ENCODE measurements at regions not wholly inside any gene's neighbourhood (a gene's known extent, or its start where the extent isn't known, plus 50 kb on each side); places are given as distances from the start of the nearest gene placed in this dataset.
A peak's percentile ranks its signal among the peaks of the same experiment; 100 is the strongest.
"Not testable (repeated sequence)": the region's sequence is repeated elsewhere in the genome, so short reads cannot be mapped to it uniquely, and the experiment has no call there.

- Mint-ChIP-seq H3K36me3 (peaks cover 0 to 4% (median 0%) of the 10 kb centered on the region in 3 donors), H3K27ac (no peak overlapping the region), H3K4me3 (no peak overlapping the region), H3K4me1 (no peaks in the 10 kb centered on the region), H3K27me3 (no peaks in the 10 kb centered on the region), H3K9me3 (peaks cover 5 to 55% (median 9%) of the 10 kb centered on the region in 9 donors)
- DNase-seq (no peak), ATAC-seq (no peak)
- POLR2A ChIA-PET, result no interaction called here
These were observed 393.5 kb downstream of the SATB2 start for GRCh38 chr2:199064201-199064600.

GRCh38 chr2:199057936-199058335 is 399.8 kb downstream of the SATB2 start:
- H3K27ac Mint-ChIP-seq, result no peak overlapping the region
- H3K4me1 Mint-ChIP-seq, result no peaks in the 10 kb centered on the region
- ATAC-seq, result no peak
- H3K36me3 Mint-ChIP-seq, result peaks cover 0 to 4% (median 0%) of the 10 kb centered on the region in 3 donors
- POLR2A ChIA-PET, result no interaction called here
- no peaks in the 10 kb centered on the region for H3K27me3 Mint-ChIP-seq
- peaks cover 3 to 47% (median 9%) of the 10 kb centered on the region in 9 donors for H3K9me3 Mint-ChIP-seq
- H3K4me3 Mint-ChIP-seq, result no peak overlapping the region
- DNase-seq, result no peak

- POLR2A ChIA-PET, result no interaction called here
- ATAC-seq, result no peak
- no peak overlapping the region for H3K4me3 Mint-ChIP-seq
- H3K27ac Mint-ChIP-seq, result no peak overlapping the region
- DNase-seq, result no peak
- H3K27me3 Mint-ChIP-seq, result no peaks in the 10 kb centered on the region
- H3K4me1 Mint-ChIP-seq, result no peaks in the 10 kb centered on the region
- no peaks in the 10 kb centered on the region for H3K36me3 Mint-ChIP-seq
- peaks cover 0 to 27% (median 4%) of the 10 kb centered on the region in 9 donors for H3K9me3 Mint-ChIP-seq
These were observed 402.4 kb downstream of the SATB2 start for GRCh38 chr2:199055336-199055735.

GRCh38 chr2:199042660-199043379 is 414.9 kb downstream of the SATB2 start:
- peaks cover 0 to 3% (median 0%) of the 10 kb centered on the region in 9 donors for H3K9me3 Mint-ChIP-seq
- H3K27ac Mint-ChIP-seq, result no peak overlapping the region
- no peaks in the 10 kb centered on the region for H3K36me3 Mint-ChIP-seq
- POLR2A ChIA-PET, result no interaction called here
- ATAC-seq (no peak), DNase-seq (no peak)
- H3K4me3 Mint-ChIP-seq, result no peak overlapping the region
- H3K4me1 Mint-ChIP-seq, result no peaks in the 10 kb centered on the region
- no peaks in the 10 kb centered on the region for H3K27me3 Mint-ChIP-seq

GRCh38 chr2:199040522-199040921 is 417.2 kb downstream of the SATB2 start:
- H3K9me3 Mint-ChIP-seq, result peaks cover 0 to 12% (median 0%) of the 10 kb centered on the region in 9 donors

GRCh38 chr2:199033761-199034160 is 424.0 kb downstream of the SATB2 start:
- ATAC-seq, H3K4me3 Mint-ChIP-seq, H3K27ac Mint-ChIP-seq, H3K27me3 Mint-ChIP-seq, H3K36me3 Mint-ChIP-seq, DNase-seq, H3K4me1 Mint-ChIP-seq, POLR2A ChIA-PET: not testable (repeated sequence)
- peaks cover 0 to 25% (median 9%) of the 10 kb centered on the region in 9 donors for H3K9me3 Mint-ChIP-seq

More at GRCh38 chr2:199040522-199040921, 417.2 kb downstream of the SATB2 start:
- Mint-ChIP-seq H3K4me1 (no peaks in the 10 kb centered on the region), H3K27ac (no peak overlapping the region), H3K27me3 (no peaks in the 10 kb centered on the region), H3K36me3 (no peaks in the 10 kb centered on the region), H3K4me3 (no peak overlapping the region)
- no peak for DNase-seq
- ATAC-seq, result no peak
- POLR2A ChIA-PET, result no interaction called here

GRCh38 chr2:199025146-199025545 is 432.6 kb downstream of the SATB2 start:
- no peaks in the 10 kb centered on the region for H3K36me3 Mint-ChIP-seq
- H3K27ac Mint-ChIP-seq, result no peak overlapping the region
- no peak for DNase-seq
- H3K27me3 Mint-ChIP-seq, result peaks cover 0 to 3% (median 0%) of the 10 kb centered on the region in 5 donors
- POLR2A ChIA-PET, result interaction anchor here (0.6 kb wide), 1 partner anchor 741 kb away, joined by 3 read pairs; no protein-coding TSS in a partner anchor
- H3K9me3 Mint-ChIP-seq, result peaks cover 0 to 7% (median 0%) of the 10 kb centered on the region in 9 donors
- no peak for ATAC-seq
- no peaks in the 10 kb centered on the region for H3K4me1 Mint-ChIP-seq
- H3K4me3 Mint-ChIP-seq, result no peak overlapping the region

- Mint-ChIP-seq H3K4me3 (no peak overlapping the region), H3K36me3 (no peaks in the 10 kb centered on the region), H3K27ac (no peak overlapping the region), H3K9me3 (peaks cover 0 to 3% (median 0%) of the 10 kb centered on the region in 9 donors), H3K4me1 (no peaks in the 10 kb centered on the region), H3K27me3 (peaks cover 0 to 3% (median 0%) of the 10 kb centered on the region in 5 donors)
- ATAC-seq, result no peak
- no peak for DNase-seq
- POLR2A ChIA-PET, result no interaction called here
These were observed 433.5 kb downstream of the SATB2 start for GRCh38 chr2:199024224-199024623.

- DNase-seq (no peak), ATAC-seq (no peak)
- no peak overlapping the region for H3K27ac Mint-ChIP-seq
- H3K4me3 Mint-ChIP-seq, result no peak overlapping the region
- peaks cover 0 to 1% (median 0%) of the 10 kb centered on the region in 5 donors for H3K27me3 Mint-ChIP-seq
- peaks cover 0 to 2% (median 0%) of the 10 kb centered on the region in 9 donors for H3K9me3 Mint-ChIP-seq
- no peaks in the 10 kb centered on the region for H3K36me3 Mint-ChIP-seq
- POLR2A ChIA-PET, result no interaction called here
- no peaks in the 10 kb centered on the region for H3K4me1 Mint-ChIP-seq
These were observed 437.7 kb downstream of the SATB2 start for GRCh38 chr2:199019898-199020507.

GRCh38 chr2:199018826-199019225 is 438.9 kb downstream of the SATB2 start:
- POLR2A ChIA-PET, result no interaction called here
- DNase-seq, result no peak
- H3K27ac Mint-ChIP-seq, result no peak overlapping the region
- H3K9me3 Mint-ChIP-seq, result peaks cover 0 to 2% (median 0%) of the 10 kb centered on the region in 9 donors
- H3K4me3 Mint-ChIP-seq, result no peak overlapping the region
- H3K4me1 Mint-ChIP-seq, result no peaks in the 10 kb centered on the region
- no peaks in the 10 kb centered on the region for H3K27me3 Mint-ChIP-seq
- H3K36me3 Mint-ChIP-seq, result no peaks in the 10 kb centered on the region
- ATAC-seq, result no peak

GRCh38 chr2:199015072-199015471 is 442.7 kb downstream of the SATB2 start:
- no peak for ATAC-seq
- no peaks in the 10 kb centered on the region for H3K27me3 Mint-ChIP-seq
- POLR2A ChIA-PET, result no interaction called here
- H3K4me1 Mint-ChIP-seq, result no peaks in the 10 kb centered on the region
- peaks cover 0 to 6% (median 0%) of the 10 kb centered on the region in 9 donors for H3K9me3 Mint-ChIP-seq
- H3K36me3 Mint-ChIP-seq, result no peaks in the 10 kb centered on the region
- no peak overlapping the region for H3K4me3 Mint-ChIP-seq
- DNase-seq, result no peak
- no peak overlapping the region for H3K27ac Mint-ChIP-seq

GRCh38 chr2:199014226-199014625 is 443.5 kb downstream of the SATB2 start:
- POLR2A ChIA-PET, result no interaction called here
- no peak for ATAC-seq
- H3K27ac Mint-ChIP-seq, result no peak overlapping the region

GRCh38 chr2:199011908-199012307 is 445.8 kb downstream of the SATB2 start:
- H3K9me3 Mint-ChIP-seq, result peaks cover 0 to 15% (median 2%) of the 10 kb centered on the region in 9 donors
- ATAC-seq (no peak), DNase-seq (peak in 1 of 10 donors; percentile 53)
- H3K27me3 Mint-ChIP-seq, result no peaks in the 10 kb centered on the region
- H3K36me3 Mint-ChIP-seq, result no peaks in the 10 kb centered on the region
- POLR2A ChIA-PET, result no interaction called here
- no peaks in the 10 kb centered on the region for H3K4me1 Mint-ChIP-seq
- H3K4me3 Mint-ChIP-seq, result no peak overlapping the region
- no peak overlapping the region for H3K27ac Mint-ChIP-seq

More at GRCh38 chr2:199014226-199014625, 443.5 kb downstream of the SATB2 start:
- Mint-ChIP-seq H3K4me3 (no peak overlapping the region), H3K27me3 (no peaks in the 10 kb centered on the region), H3K36me3 (no peaks in the 10 kb centered on the region), H3K9me3 (peaks cover 0 to 14% (median 0%) of the 10 kb centered on the region in 9 donors), H3K4me1 (no peaks in the 10 kb centered on the region)
- DNase-seq, result no peak
